ENCODE measurements at regions not wholly inside any gene's neighbourhood (a gene's known extent, or its start where the extent isn't known, plus 50 kb on each side); places are given as distances from the start of the nearest gene placed in this dataset.
A peak's percentile ranks its signal among the peaks of the same experiment; 100 is the strongest.

GRCh38 chr2:226020176-226020575 lies 620.7 kb downstream of the NYAP2 start:
- no peak for ATAC-seq

- ATAC-seq: no peak
Observed at GRCh38 chr2:226018641-226019040, 619.1 kb downstream of the NYAP2 start.

GRCh38 chr2:226017537-226017936 lies 618.0 kb downstream of the NYAP2 start:
- peak; percentile 13 to 45 for ATAC-seq

- no peak for ATAC-seq
Observed at GRCh38 chr2:226017107-226017506, 617.6 kb downstream of the NYAP2 start.

- no peak for ATAC-seq
Observed at GRCh38 chr2:226011716-226012450, 612.4 kb downstream of the NYAP2 start.

- ATAC-seq: no peak
Observed at GRCh38 chr2:226002438-226002837, 602.9 kb downstream of the NYAP2 start.

- no peak for ATAC-seq
Observed at GRCh38 chr2:226001716-226002115, 602.2 kb downstream of the NYAP2 start.

GRCh38 chr2:225999692-226000091 lies 600.2 kb downstream of the NYAP2 start:
- no peak for ATAC-seq

- ATAC-seq: no peak
Observed at GRCh38 chr2:225998653-225999052, 599.1 kb downstream of the NYAP2 start.

GRCh38 chr2:225998116-225998515 lies 598.6 kb downstream of the NYAP2 start:
- no peak for ATAC-seq

- no peak for ATAC-seq
Observed at GRCh38 chr2:225996462-225996828, 596.9 kb downstream of the NYAP2 start.

- ATAC-seq: no peak
Observed at GRCh38 chr2:225995796-225996461, 596.4 kb downstream of the NYAP2 start.

GRCh38 chr2:225994748-225995405 lies 595.4 kb downstream of the NYAP2 start:
- no peak for ATAC-seq

- no peak for ATAC-seq
Observed at GRCh38 chr2:225993430-225993829, 593.9 kb downstream of the NYAP2 start.

GRCh38 chr2:225989809-225990208 lies 590.3 kb downstream of the NYAP2 start:
- no peak for ATAC-seq

GRCh38 chr2:225980372-225980771 lies 580.9 kb downstream of the NYAP2 start:
- no peak for ATAC-seq

- ATAC-seq: no peak
Observed at GRCh38 chr2:225971433-225971832, 571.9 kb downstream of the NYAP2 start.

- ATAC-seq: no peak
Observed at GRCh38 chr2:225948903-225949302, 549.4 kb downstream of the NYAP2 start.

- no peak for ATAC-seq
Observed at GRCh38 chr2:225938991-225939390, 539.5 kb downstream of the NYAP2 start.

GRCh38 chr2:225937625-225938187 lies 538.2 kb downstream of the NYAP2 start:
- no peak for ATAC-seq

- ATAC-seq: no peak
Observed at GRCh38 chr2:225932811-225933413, 533.4 kb downstream of the NYAP2 start.

GRCh38 chr2:225930687-225931086 lies 531.2 kb downstream of the NYAP2 start:
- ATAC-seq: no peak

GRCh38 chr2:225920621-225921220 lies 521.2 kb downstream of the NYAP2 start:
- no peak for ATAC-seq
